ENCODE measurements at regions not wholly inside any gene's neighbourhood (a gene's known extent, or its start where the extent isn't known, plus 50 kb on each side); places are given as distances from the start of the nearest gene placed in this dataset.

GRCh38 chr11:37770145-37770544 lies 1172.1 kb upstream of the RAG2 start:
- no peak for DNase-seq (ENCODE audit: low read depth in 2 of 2)

- DNase-seq (ENCODE audit: low read depth in 2 of 2): no peak
Observed at GRCh38 chr11:37762079-37762478, 1164.0 kb upstream of the RAG2 start.

GRCh38 chr11:37755521-37755920 lies 1157.5 kb upstream of the RAG2 start:
- DNase-seq (ENCODE audit: low read depth in 2 of 2): no peak

- no peak for DNase-seq (ENCODE audit: low read depth in 2 of 2)
Observed at GRCh38 chr11:37748641-37749040, 1150.6 kb upstream of the RAG2 start.

GRCh38 chr11:37747121-37747520 lies 1149.1 kb upstream of the RAG2 start:
- DNase-seq (ENCODE audit: low read depth in 2 of 2): no peak

- DNase-seq (ENCODE audit: low read depth in 2 of 2): no peak
Observed at GRCh38 chr11:37727371-37727770, 1129.3 kb upstream of the RAG2 start.

- no peak for DNase-seq (ENCODE audit: low read depth in 2 of 2)
Observed at GRCh38 chr11:37724315-37724714, 1126.3 kb upstream of the RAG2 start.

- no peak for DNase-seq (ENCODE audit: low read depth in 2 of 2)
Observed at GRCh38 chr11:37721485-37721884, 1123.4 kb upstream of the RAG2 start.

- DNase-seq (ENCODE audit: low read depth in 2 of 2): no peak
Observed at GRCh38 chr11:37718431-37718999, 1120.5 kb upstream of the RAG2 start.

GRCh38 chr11:37712251-37712650 lies 1114.2 kb upstream of the RAG2 start:
- DNase-seq (ENCODE audit: low read depth in 2 of 2): no peak

GRCh38 chr11:37710031-37710430 lies 1112.0 kb upstream of the RAG2 start:
- DNase-seq (ENCODE audit: low read depth in 2 of 2): no peak

- DNase-seq (ENCODE audit: low read depth in 2 of 2): no peak
Observed at GRCh38 chr11:37704791-37705190, 1106.8 kb upstream of the RAG2 start.

- DNase-seq (ENCODE audit: low read depth in 2 of 2): no peak
Observed at GRCh38 chr11:37699644-37700043, 1101.6 kb upstream of the RAG2 start.

- DNase-seq (ENCODE audit: low read depth in 2 of 2): no peak
Observed at GRCh38 chr11:37695283-37695682, 1097.2 kb upstream of the RAG2 start.

GRCh38 chr11:37689951-37690350 lies 1091.9 kb upstream of the RAG2 start:
- no peak for DNase-seq (ENCODE audit: low read depth in 2 of 2)

GRCh38 chr11:37688456-37688855 lies 1090.4 kb upstream of the RAG2 start:
- no peak for DNase-seq (ENCODE audit: low read depth in 2 of 2)

GRCh38 chr11:37687130-37687529 lies 1089.1 kb upstream of the RAG2 start:
- no peak for DNase-seq (ENCODE audit: low read depth in 2 of 2)

- DNase-seq (ENCODE audit: low read depth in 2 of 2): no peak
Observed at GRCh38 chr11:37671321-37671720, 1073.3 kb upstream of the RAG2 start.

GRCh38 chr11:37666960-37667359 lies 1068.9 kb upstream of the RAG2 start:
- DNase-seq (ENCODE audit: low read depth in 2 of 2): no peak

- no peak for DNase-seq (ENCODE audit: low read depth in 2 of 2)
Observed at GRCh38 chr11:37657645-37658044, 1059.6 kb upstream of the RAG2 start.

- DNase-seq (ENCODE audit: low read depth in 2 of 2): no peak
Observed at GRCh38 chr11:37647767-37648166, 1049.7 kb upstream of the RAG2 start.

GRCh38 chr11:37643968-37644367 lies 1045.9 kb upstream of the RAG2 start:
- DNase-seq (ENCODE audit: low read depth in 2 of 2): no peak

GRCh38 chr11:37642296-37642695 lies 1044.3 kb upstream of the RAG2 start:
- no peak for DNase-seq (ENCODE audit: low read depth in 2 of 2)

- no peak for DNase-seq (ENCODE audit: low read depth in 2 of 2)
Observed at GRCh38 chr11:37632748-37633147, 1034.7 kb upstream of the RAG2 start.
